OCI-LY1 (cell line): ENCODE measurements at regions not wholly inside any gene's neighbourhood (a gene's known extent, or its start where the extent isn't known, plus 50 kb on each side); places are given as distances from the start of the nearest gene placed in this dataset.

Experiments
- H2AFZ ChIP-seq: fragments of 200-600 bp; sonication (generic), shearing (Covaris generic); 2 replicates; pipeline ENCODE4 v1.6.0; 2014; ENCODE audit warnings: antibody characterized with exemption, mild to moderate bottlenecking, low read length
- H3F3A ChIP-seq: fragments of 200-600 bp; sonication (generic), shearing (Covaris generic); 2 replicates; pipeline ENCODE4 v1.6.0; 2014; ENCODE audit warnings: mild to moderate bottlenecking, antibody characterized with exemption, low read length, moderate library complexity; ENCODE audit not compliant: insufficient read depth
- H3K27ac ChIP-seq: fragments of 200-600 bp; sonication (generic); 2 replicates; pipeline ENCODE4 v1.5.1; 2014; ENCODE audit warnings: low read length, mixed run types, mild to moderate bottlenecking, low read depth; ENCODE audit not compliant: poor library complexity, severe bottlenecking
- H3K27me3 ChIP-seq: fragments of 200-600 bp; sonication (generic); 2 replicates; pipeline ENCODE4 v1.6.0; 2014; ENCODE audit warnings: antibody characterized with exemption, mild to moderate bottlenecking, low read length, moderate library complexity; ENCODE audit not compliant: insufficient read depth
- H3K36me3 ChIP-seq: fragments of 200-600 bp; sonication (generic); 2 replicates; pipeline ENCODE4 v1.6.1; 2014; ENCODE audit warnings: mild to moderate bottlenecking, antibody characterized with exemption, low read length, moderate library complexity, mixed read lengths; ENCODE audit not compliant: insufficient read depth
- H3K4me1 ChIP-seq: fragments of 200-600 bp; sonication (generic); 2 replicates; pipeline ENCODE4 v1.5.1; 2014; ENCODE audit warnings: mild to moderate bottlenecking, low read length, moderate library complexity; ENCODE audit not compliant: insufficient read depth, severe bottlenecking
- H3K4me2 ChIP-seq: fragments of 200-600 bp; sonication (generic), shearing (Covaris generic); 2 replicates; pipeline ENCODE4 v1.6.1; 2014; ENCODE audit warnings: low read length
- H3K4me3 ChIP-seq: fragments of 200-600 bp; sonication (generic); 2 replicates; pipeline ENCODE4 v1.5.1; 2014; ENCODE audit warnings: low read length, low read depth, mild to moderate bottlenecking, mixed read lengths; ENCODE audit not compliant: poor library complexity, severe bottlenecking
- H3K79me2 ChIP-seq: fragments of 200-600 bp; shearing (Covaris generic); 2 replicates; pipeline ENCODE4 v1.6.1; 2016; ENCODE audit warnings: mixed run types, low read length, mixed read lengths; ENCODE audit not compliant: insufficient read depth
- H3K9ac ChIP-seq: fragments of 200-600 bp; sonication (generic), shearing (Covaris generic); 2 replicates; pipeline ENCODE4 v1.6.1; 2014; ENCODE audit warnings: mild to moderate bottlenecking, low read length, mixed read lengths
- H3K9me2 ChIP-seq: fragments of 200-600 bp; sonication (generic), shearing (Covaris generic); 2 replicates; pipeline ENCODE4 v1.6.1; 2014; ENCODE audit warnings: low read depth, mild to moderate bottlenecking, low read length, mixed read lengths
- H3K9me3 ChIP-seq: fragments of 200-600 bp; shearing (Covaris generic); 2 replicates; pipeline ENCODE4 v1.6.1; 2014; ENCODE audit warnings: low read length, mixed read lengths
- H4K20me1 ChIP-seq: fragments of 200-600 bp; sonication (generic), shearing (Covaris generic); 2 replicates; pipeline ENCODE4 v1.6.0; 2016; ENCODE audit warnings: mild to moderate bottlenecking, low read length; ENCODE audit not compliant: insufficient read depth
- EZH2 ChIP-seq: fragments of 200-600 bp; sonication (generic), shearing (Covaris generic); IDR thresholded peaks from 2 replicates; pipeline ENCODE4 v1.8.0; 2017; ENCODE audit warnings: borderline replicate concordance, mixed run types, mild to moderate bottlenecking, antibody characterized with exemption, low read length, moderate library complexity, mixed read lengths
- TF ChIP-seq, protein P1 (sequence below): fragments of 200-600 bp; sonication (generic), shearing (Covaris generic); IDR thresholded peaks from 2 replicates; pipeline ENCODE4 v1.5.1; 2017; ENCODE audit warnings: mild to moderate bottlenecking, antibody characterized with exemption, low read length, moderate library complexity, mixed read lengths

DNA sequence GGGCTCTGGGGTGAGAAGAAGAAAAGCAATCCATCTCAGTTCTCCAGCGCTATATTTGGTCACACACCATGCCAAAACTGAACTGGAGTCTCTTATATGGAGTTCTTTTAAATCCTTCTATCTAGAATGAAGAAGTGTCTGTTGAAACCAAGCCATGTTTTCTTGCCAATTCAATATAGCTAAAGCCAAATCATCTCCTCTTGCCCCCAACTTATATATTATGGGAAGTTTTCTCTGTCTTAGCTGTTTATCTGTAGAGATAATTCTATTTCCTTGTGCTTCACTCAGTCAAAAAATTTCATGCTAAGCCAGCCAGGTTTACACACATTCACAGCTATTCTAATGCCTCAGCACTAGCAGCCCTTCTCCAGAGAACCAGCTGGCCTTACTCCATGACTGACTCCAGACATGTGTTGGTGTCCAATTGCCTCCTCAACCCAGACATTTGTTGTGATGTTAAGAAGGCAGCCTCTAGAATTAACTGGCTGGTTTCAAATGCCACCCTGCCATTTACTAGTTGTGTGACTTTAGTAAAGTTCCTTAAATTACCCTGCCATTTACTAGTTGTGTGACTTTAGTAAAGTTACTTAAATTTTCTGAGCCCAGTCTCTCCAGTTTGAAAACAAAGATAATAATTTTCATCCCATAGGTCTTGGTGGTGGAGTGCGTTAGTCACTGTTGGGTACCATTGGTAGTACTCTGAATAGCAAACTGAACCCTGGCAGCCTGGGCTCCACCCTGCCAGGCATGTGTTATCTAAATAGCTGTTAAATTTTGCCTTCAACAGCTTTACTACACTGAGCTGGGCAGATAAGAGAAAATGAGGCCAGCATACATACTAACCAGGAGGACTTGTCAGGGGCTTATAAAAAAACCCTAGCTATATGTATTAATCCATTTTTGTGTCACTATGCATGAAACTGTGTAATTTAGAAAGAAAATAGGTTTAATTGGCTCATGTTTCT lies 525.1 kb downstream of the LMO7 start:
- Histone ChIP-seq H3K4me3 (no peak overlapping the region), H4K20me1 (no peaks in the 10 kb centered on the region), H3K79me2 (no peaks in the 10 kb centered on the region), H3K27ac (no peak overlapping the region), H2AFZ (no peak overlapping the region), H3K9ac (no peak overlapping the region), H3K36me3 (no peaks in the 10 kb centered on the region), H3K9me3 (no peaks in the 10 kb centered on the region), H3K4me2 (no peak overlapping the region), H3F3A (no peaks in the 10 kb centered on the region), H3K27me3 (no peaks in the 10 kb centered on the region), H3K4me1 (no peaks in the 10 kb centered on the region), H3K9me2 (no peaks in the 10 kb centered on the region)
- TF ChIP-seq, protein P1, sequence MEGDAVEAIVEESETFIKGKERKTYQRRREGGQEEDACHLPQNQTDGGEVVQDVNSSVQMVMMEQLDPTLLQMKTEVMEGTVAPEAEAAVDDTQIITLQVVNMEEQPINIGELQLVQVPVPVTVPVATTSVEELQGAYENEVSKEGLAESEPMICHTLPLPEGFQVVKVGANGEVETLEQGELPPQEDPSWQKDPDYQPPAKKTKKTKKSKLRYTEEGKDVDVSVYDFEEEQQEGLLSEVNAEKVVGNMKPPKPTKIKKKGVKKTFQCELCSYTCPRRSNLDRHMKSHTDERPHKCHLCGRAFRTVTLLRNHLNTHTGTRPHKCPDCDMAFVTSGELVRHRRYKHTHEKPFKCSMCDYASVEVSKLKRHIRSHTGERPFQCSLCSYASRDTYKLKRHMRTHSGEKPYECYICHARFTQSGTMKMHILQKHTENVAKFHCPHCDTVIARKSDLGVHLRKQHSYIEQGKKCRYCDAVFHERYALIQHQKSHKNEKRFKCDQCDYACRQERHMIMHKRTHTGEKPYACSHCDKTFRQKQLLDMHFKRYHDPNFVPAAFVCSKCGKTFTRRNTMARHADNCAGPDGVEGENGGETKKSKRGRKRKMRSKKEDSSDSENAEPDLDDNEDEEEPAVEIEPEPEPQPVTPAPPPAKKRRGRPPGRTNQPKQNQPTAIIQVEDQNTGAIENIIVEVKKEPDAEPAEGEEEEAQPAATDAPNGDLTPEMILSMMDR = no peak
- TF ChIP-seq EZH2 = no peak

DNA sequence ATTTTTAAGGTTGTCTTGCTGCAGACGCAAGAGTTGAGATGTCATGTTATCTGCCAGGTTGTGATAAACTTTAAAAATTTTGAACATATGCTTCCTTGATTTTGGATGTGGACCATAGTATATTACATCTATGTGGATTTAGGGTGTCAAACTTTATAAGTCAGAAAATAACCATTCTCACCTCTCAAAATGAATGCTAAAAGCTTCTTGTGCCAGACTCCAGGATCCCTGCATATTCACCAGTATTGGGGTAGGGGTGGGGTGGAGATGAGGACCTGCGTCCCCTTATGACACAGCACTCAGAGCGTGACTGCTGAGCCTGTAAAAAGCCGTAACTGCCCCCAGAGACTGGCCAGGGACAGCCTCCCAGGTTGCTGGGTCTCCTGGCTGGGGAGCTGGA lies 524.4 kb downstream of the LMO7 start:
- no peaks in the 10 kb centered on the region for H3K36me3 ChIP-seq
- H3K9ac ChIP-seq = no peak overlapping the region
- no peaks in the 10 kb centered on the region for H4K20me1 ChIP-seq
- H3K4me3 ChIP-seq = no peak overlapping the region
- no peaks in the 10 kb centered on the region for H3K27me3 ChIP-seq
- H3K27ac ChIP-seq = no peak overlapping the region
- H3F3A ChIP-seq = no peaks in the 10 kb centered on the region
- no peaks in the 10 kb centered on the region for H3K9me2 ChIP-seq
- no peak overlapping the region for H2AFZ ChIP-seq
- no peaks in the 10 kb centered on the region for H3K4me1 ChIP-seq
- TF ChIP-seq, protein P1 = no peak
- no peak for TF ChIP-seq EZH2
- H3K9me3 ChIP-seq = no peaks in the 10 kb centered on the region
- H3K4me2 ChIP-seq = no peak overlapping the region
- no peaks in the 10 kb centered on the region for H3K79me2 ChIP-seq

DNA sequence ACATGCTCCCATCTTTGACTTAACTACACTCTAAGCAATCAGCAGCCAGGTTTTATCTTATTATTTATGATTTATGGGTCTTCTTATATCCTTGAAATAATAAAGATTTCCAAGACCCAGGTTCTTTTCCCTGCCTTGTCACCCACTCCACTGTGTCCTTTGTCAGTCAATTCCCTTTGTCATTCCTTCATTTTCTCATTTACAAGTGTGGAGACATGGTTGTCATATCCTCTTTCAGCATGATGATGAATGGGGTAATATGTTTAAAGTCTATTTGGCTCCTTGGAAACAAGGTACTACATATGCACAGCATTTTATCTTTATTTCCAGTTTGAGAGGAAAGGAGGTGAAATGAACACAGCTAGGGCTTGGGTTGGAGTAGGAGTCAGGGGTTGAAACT lies 521.8 kb downstream of the LMO7 start:
- no peak for TF ChIP-seq EZH2
- TF ChIP-seq, protein P1 = no peak
- H3K27me3 ChIP-seq = no peaks in the 10 kb centered on the region
- H3K4me1 ChIP-seq = no peaks in the 10 kb centered on the region
- H3K36me3 ChIP-seq = no peaks in the 10 kb centered on the region
- no peak overlapping the region for H3K27ac ChIP-seq
- H3K79me2 ChIP-seq = no peaks in the 10 kb centered on the region
- no peaks in the 10 kb centered on the region for H3K9me2 ChIP-seq
- H3K4me2 ChIP-seq = no peak overlapping the region
- no peak overlapping the region for H3K4me3 ChIP-seq
- no peaks in the 10 kb centered on the region for H3K9me3 ChIP-seq
- H4K20me1 ChIP-seq = no peaks in the 10 kb centered on the region
- no peak overlapping the region for H3K9ac ChIP-seq
- no peak overlapping the region for H2AFZ ChIP-seq
- H3F3A ChIP-seq = no peaks in the 10 kb centered on the region
